ENCODE measurements at regions not wholly inside any gene's neighbourhood (a gene's known extent, or its start where the extent isn't known, plus 50 kb on each side); places are given as distances from the start of the nearest gene placed in this dataset.

GRCh38 chr5:148951612-148952011, 111.2 kb downstream of the SH3TC2 start:
- no peak for DNase-seq

GRCh38 chr5:148952097-148952867, 110.6 kb downstream of the SH3TC2 start:
- DNase-seq = no peak

- no peak for DNase-seq
These were observed 109.2 kb downstream of the SH3TC2 start for GRCh38 chr5:148953711-148954110.

Measured in activated CD4-positive, alpha-beta T cell treated with anti-CD3 and anti-CD28 coated beads, Interleukin-2, amount 50 U/mL, for 48 hours (primary cell).